ENCODE measurements at regions not wholly inside any gene's neighbourhood (a gene's known extent, or its start where the extent isn't known, plus 50 kb on each side); places are given as distances from the start of the nearest gene placed in this dataset.
A peak's percentile ranks its signal among the peaks of the same experiment; 100 is the strongest.

DNA sequence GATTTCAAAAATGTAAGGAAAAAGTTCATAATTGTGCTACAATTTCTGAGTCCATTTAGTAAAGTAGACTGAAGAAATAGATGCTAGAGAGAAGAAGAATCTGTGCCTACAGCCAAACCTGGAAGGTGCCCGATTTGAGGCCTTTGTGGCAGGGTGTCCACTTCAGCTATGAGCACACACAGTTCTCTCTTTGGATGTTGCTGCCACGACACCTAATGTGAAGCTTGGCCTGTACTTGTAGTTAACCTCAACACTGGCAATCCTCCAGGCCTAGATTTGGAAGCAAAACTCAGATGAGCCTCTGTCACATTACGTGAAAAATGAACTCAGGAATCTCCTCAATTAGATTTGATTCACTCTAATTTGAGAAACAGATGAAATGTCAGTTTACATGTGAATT is 90.1 kb upstream of the LRP1B start:
- DNase-seq (ENCODE audit: low read depth) = peak; percentile 67
- TF ChIP-seq, protein P1, sequence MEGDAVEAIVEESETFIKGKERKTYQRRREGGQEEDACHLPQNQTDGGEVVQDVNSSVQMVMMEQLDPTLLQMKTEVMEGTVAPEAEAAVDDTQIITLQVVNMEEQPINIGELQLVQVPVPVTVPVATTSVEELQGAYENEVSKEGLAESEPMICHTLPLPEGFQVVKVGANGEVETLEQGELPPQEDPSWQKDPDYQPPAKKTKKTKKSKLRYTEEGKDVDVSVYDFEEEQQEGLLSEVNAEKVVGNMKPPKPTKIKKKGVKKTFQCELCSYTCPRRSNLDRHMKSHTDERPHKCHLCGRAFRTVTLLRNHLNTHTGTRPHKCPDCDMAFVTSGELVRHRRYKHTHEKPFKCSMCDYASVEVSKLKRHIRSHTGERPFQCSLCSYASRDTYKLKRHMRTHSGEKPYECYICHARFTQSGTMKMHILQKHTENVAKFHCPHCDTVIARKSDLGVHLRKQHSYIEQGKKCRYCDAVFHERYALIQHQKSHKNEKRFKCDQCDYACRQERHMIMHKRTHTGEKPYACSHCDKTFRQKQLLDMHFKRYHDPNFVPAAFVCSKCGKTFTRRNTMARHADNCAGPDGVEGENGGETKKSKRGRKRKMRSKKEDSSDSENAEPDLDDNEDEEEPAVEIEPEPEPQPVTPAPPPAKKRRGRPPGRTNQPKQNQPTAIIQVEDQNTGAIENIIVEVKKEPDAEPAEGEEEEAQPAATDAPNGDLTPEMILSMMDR (IDR thresholded peaks at IDR 0.05; ENCODE audit: low read depth, low read length, missing control alignments) = no peak
- in situ Hi-C loops (cut with HindIII; ENCODE audit: low sequenced_read_pairs) = no loop called here
- no peak overlapping the region for H3K4me3 ChIP-seq (ENCODE audit: low read depth, low read length)

GRCh38 chr2:142220239-142220638 is 89.4 kb upstream of the LRP1B start:
- TF ChIP-seq, protein P1 (IDR thresholded peaks at IDR 0.05; ENCODE audit: low read depth, low read length, missing control alignments) = no peak
- no peak overlapping the region for H3K4me3 ChIP-seq (ENCODE audit: low read depth, low read length)
- DNase-seq (ENCODE audit: low read depth) = no peak
- in situ Hi-C loops (cut with HindIII; ENCODE audit: low sequenced_read_pairs) = no loop called here

GRCh38 chr2:142218471-142218870 is 87.7 kb upstream of the LRP1B start:
- TF ChIP-seq, protein P1 (IDR thresholded peaks at IDR 0.05; ENCODE audit: low read depth, low read length, missing control alignments) = no peak
- H3K4me3 ChIP-seq (ENCODE audit: low read depth, low read length) = no peak overlapping the region
- no peak for DNase-seq (ENCODE audit: low read depth)
- in situ Hi-C loops (cut with HindIII; ENCODE audit: low sequenced_read_pairs) = no loop called here

DNA sequence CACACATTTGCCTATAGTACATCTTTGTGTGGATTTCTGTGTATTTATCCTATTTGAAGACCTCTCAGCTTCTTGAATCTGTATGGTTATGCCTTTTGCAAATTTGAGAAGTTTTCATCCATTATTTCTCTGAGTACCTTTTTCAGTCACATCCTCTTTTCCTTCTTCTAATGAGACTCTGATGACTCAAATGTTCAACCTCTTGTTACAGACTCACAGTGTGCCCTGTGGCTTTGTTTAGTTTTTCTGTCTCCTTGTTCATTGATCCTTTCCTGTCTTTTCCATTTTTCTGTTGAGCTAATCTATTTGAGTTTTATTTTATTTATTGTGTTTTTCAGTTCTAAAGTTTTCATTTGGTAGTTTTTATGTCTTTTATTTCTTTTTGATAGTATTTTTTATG is 87.0 kb upstream of the LRP1B start:
- TF ChIP-seq, protein P1 (IDR thresholded peaks at IDR 0.05; ENCODE audit: low read depth, low read length, missing control alignments) = no peak
- no peak for DNase-seq (ENCODE audit: low read depth)
- in situ Hi-C loops (cut with HindIII; ENCODE audit: low sequenced_read_pairs) = no loop called here
- no peak overlapping the region for H3K4me3 ChIP-seq (ENCODE audit: low read depth, low read length)

DNA sequence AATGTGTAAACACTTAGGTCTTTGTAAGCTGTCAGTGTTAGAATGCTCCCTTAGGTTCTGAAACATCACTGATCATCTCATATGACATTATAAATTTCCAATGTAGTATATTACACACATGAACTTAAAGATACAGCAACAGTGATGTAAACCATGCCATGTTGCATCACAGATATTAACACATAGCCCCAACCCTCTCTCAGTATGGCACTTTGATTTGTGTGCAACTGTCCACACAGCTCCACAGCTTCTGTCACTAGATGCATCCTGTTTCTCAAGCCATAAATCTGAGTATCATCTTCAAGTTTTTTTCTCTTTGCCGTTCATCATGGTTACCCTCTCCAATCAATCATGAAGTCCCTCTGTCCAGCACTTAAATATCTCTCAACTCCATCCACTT is 69.2 kb upstream of the LRP1B start:
- TF ChIP-seq, protein P1 (IDR thresholded peaks at IDR 0.05; ENCODE audit: low read depth, low read length, missing control alignments) = no peak
- no peak for DNase-seq (ENCODE audit: low read depth)
- in situ Hi-C loops (cut with HindIII; ENCODE audit: low sequenced_read_pairs) = no loop called here
- no peak overlapping the region for H3K4me3 ChIP-seq (ENCODE audit: low read depth, low read length)

DNA sequence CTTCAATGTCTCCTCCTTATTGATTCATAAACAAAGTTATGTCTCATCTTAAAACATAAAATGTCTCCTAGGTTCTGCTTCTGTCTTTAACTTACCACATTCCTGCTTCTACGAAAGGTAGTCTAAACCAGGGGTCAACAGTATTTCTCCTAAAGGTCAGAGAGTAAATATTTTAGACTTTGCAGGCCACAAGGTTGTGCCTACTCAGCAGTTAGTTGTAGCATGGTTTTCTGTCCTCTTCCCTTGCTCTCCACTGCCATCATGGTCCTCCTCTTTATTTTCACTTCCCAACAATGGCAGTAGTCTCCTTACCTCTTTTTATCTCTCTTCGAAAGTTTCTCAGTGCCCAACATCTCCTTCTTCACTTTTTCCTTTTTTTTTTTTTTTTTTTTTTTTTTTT is 68.3 kb upstream of the LRP1B start:
- DNase-seq (ENCODE audit: low read depth) = no peak
- H3K4me3 ChIP-seq (ENCODE audit: low read depth, low read length) = no peak overlapping the region
- in situ Hi-C loops (cut with HindIII; ENCODE audit: low sequenced_read_pairs) = no loop called here
- TF ChIP-seq, protein P1 (IDR thresholded peaks at IDR 0.05; ENCODE audit: low read depth, low read length, missing control alignments) = no peak

DNA sequence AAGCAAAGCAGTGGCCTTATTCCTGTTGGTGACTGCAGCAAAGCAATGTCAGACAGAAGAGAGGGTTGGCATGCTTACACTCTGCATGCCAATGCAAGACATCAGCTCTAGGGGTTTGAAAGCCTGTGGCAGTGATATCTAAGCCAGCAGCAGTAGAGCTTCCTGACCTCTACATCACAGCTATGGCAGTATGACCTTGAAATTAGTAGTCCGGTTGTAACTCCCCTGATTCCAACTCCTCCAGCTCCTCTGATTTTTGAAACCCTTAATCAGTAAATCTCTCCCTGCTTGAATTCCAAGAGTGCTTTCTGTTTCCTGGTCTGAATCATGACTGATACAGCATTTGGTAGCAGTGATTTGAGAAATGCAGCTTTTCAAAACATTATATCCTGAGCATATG is 60.0 kb upstream of the LRP1B start:
- DNase-seq (ENCODE audit: low read depth) = no peak
- no peak overlapping the region for H3K4me3 ChIP-seq (ENCODE audit: low read depth, low read length)
- TF ChIP-seq, protein P1 (IDR thresholded peaks at IDR 0.05; ENCODE audit: low read depth, low read length, missing control alignments) = no peak
- in situ Hi-C loops (cut with HindIII; ENCODE audit: low sequenced_read_pairs) = no loop called here

All from astrocyte of the cerebellum (primary cell).